Heart right ventricle (tissue), 16 donors: ENCODE measurements at regions not wholly inside any gene's neighbourhood (a gene's known extent, or its start where the extent isn't known, plus 50 kb on each side); places are given as distances from the start of the nearest gene placed in this dataset.

ENCODE experiments used
- ATAC-seq, 8 donors: fragments of 200-7000 bp; cut with Tn5 transposase; one replicate each; pipeline ENCODE4 v1.9.1; 2020; ENCODE audit warnings: mild to moderate bottlenecking in 8 of 8, moderate library complexity in 8 of 8, moderate number of reproducible peaks in 1 of 8
- DNase-seq, 2 donors: peaks; one replicate each; pipeline ENCODE4 v3.0.0-alpha.2; 2020
- H3K27ac ChIP-seq, 10 donors: fragments of 200-600 bp; sonication (generic) in 2 of 10; one replicate each; pipeline versions ENCODE4 v1.5.0 to v1.8.0; 2020 to 2022; ENCODE audit warnings: mild to moderate bottlenecking in 3 of 10
- H3K27me3 ChIP-seq, 7 donors: fragments of 200-600 bp; one replicate each; pipeline ENCODE4 v1.8.0; 2021 to 2022; ENCODE audit warnings: mild to moderate bottlenecking in 2 of 7
- H3K36me3 ChIP-seq, 9 donors: fragments of 200-600 bp; sonication (generic) in 1 of 9; one replicate each; pipeline versions ENCODE4 v1.5.0 to v1.8.0; 2020 to 2022; ENCODE audit warnings: mild to moderate bottlenecking in 2 of 9
- H3K4me1 ChIP-seq, 9 donors: fragments of 200-600 bp; sonication (generic) in 1 of 9; one replicate each; pipeline versions ENCODE4 v1.5.0 to v1.8.0; 2020 to 2022; ENCODE audit warnings: mild to moderate bottlenecking in 4 of 9
- H3K4me3 ChIP-seq, 10 donors: fragments of 200-600 bp; sonication (generic) in 2 of 10; one replicate each; pipeline versions ENCODE4 v1.5.0 to v1.8.0; 2020 to 2022; ENCODE audit warnings: mild to moderate bottlenecking in 7 of 10, moderate library complexity in 2 of 10
- H3K9me3 ChIP-seq, 11 donors: fragments of 200-600 bp in 10 of 11; sonication (generic) in 2 of 11; one replicate each; pipeline versions ENCODE4 v1.5.0 to v1.8.0; 2013 to 2022; ENCODE audit warnings: mild to moderate bottlenecking in 2 of 11, control low read depth in 1 of 11, moderate library complexity in 1 of 11
- WGBS, 2 donors: extraction: QIAGEN DNeasy Blood & Tissue Kit; methylation state at CpG; one replicate each; pipeline ENCODE4 v1.1.7; 2013; ENCODE audit warnings: inconsistent platforms in 1 of 2; 5-methylcytosine and 5-hydroxymethylcytosine counted together
- intact Hi-C, 10 donors: fragments of 100-400 bp; cut with DNase I; formaldehyde crosslinking; loops; one replicate each; pipeline versions ENCODE4 v1.11.1 to v1.14.2; 2022
- TF ChIP-seq, protein P1 (sequence below), 9 donors: fragments of 200-600 bp; sonication (generic) in 2 of 9; IDR thresholded peaks; one replicate each; pipeline versions ENCODE4 v1.5.0 to v1.8.0; 2021 to 2022; ENCODE audit warnings: antibody characterized with exemption in 9 of 9, mild to moderate bottlenecking in 5 of 9, moderate library complexity in 1 of 9
- donor health status: Arrhythmogenic right ventricular cardiomyopathy.
- donor health status: ischemic (EF 13 %, LVEDD 7.1; RV severe dilation, severe dysfunction).
- donor health status: healthy with polysubstance abuse.
- donor health status: DM: no; HTN: yes; CAD: no.
- donor health status: DM: no; HTN: no; CAD: no.
- donor health status: ischemic (EF 25% LVEDD 6.9; RV normal size, moderate dysfunction).
- donor health status: ischemic (EF 25% LVEDD 5.7; RV mildly dilated, moderate dysfunction).
- donor health status: healthy.
- donor health status: DM: yes; HTN: yes; CAD: no.
- donor health status: Ischemic cardiomyopathy.
- donor health status: ischemic (EF 35%, LVEDD 5.7; RV mildly dilated, moderate dysfunction).
- donor health status: nonischemic (EF 11% LVEDD 7.7; RV severe dilation, severe dysfunction).
- donor health status: DM: yes; HTN: yes; CAD: no.
- donor health status: PGD.
- donor health status: ischemic (EF 29% LVEDD 5.4; RV normal size, mild dysfunction).
- donor health status: nonischemic (EF 23%, LVEDD 6.1; RV moderate dilation, normal function).

GRCh38 chr22:48639021-48639795, 1188.5 kb downstream of the BRD1 start:
- WGBS, 2 donors: 80 to 82% methylated on average over 19 of the region's 19 CpGs
- H3K27me3 ChIP-seq: peaks cover 0 to 22% (median 10%) of the 10 kb centered on the region in 7 donors

GRCh38 chr22:48637231-48637630, 1190.4 kb downstream of the BRD1 start:
- no peak overlapping the region for H3K27ac ChIP-seq
- TF ChIP-seq, protein P1, sequence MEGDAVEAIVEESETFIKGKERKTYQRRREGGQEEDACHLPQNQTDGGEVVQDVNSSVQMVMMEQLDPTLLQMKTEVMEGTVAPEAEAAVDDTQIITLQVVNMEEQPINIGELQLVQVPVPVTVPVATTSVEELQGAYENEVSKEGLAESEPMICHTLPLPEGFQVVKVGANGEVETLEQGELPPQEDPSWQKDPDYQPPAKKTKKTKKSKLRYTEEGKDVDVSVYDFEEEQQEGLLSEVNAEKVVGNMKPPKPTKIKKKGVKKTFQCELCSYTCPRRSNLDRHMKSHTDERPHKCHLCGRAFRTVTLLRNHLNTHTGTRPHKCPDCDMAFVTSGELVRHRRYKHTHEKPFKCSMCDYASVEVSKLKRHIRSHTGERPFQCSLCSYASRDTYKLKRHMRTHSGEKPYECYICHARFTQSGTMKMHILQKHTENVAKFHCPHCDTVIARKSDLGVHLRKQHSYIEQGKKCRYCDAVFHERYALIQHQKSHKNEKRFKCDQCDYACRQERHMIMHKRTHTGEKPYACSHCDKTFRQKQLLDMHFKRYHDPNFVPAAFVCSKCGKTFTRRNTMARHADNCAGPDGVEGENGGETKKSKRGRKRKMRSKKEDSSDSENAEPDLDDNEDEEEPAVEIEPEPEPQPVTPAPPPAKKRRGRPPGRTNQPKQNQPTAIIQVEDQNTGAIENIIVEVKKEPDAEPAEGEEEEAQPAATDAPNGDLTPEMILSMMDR (IDR thresholded peaks at IDR 0.05): no peak
- ATAC-seq (peak in 1 of 8 donors; percentile 7), DNase-seq (no peak)
- no peaks in the 10 kb centered on the region for H3K9me3 ChIP-seq
- H3K4me3 ChIP-seq: no peak overlapping the region
- H3K4me1 ChIP-seq: no peaks in the 10 kb centered on the region
- H3K27me3 ChIP-seq: peaks cover 0 to 25% (median 18%) of the 10 kb centered on the region in 7 donors
- intact Hi-C loops: no loop called here
- WGBS, 2 donors: 66 to 73% methylated on average over 16 of the region's 16 CpGs
- no peaks in the 10 kb centered on the region for H3K36me3 ChIP-seq

More at GRCh38 chr22:48639021-48639795, 1188.5 kb downstream of the BRD1 start:
- DNase-seq (no peak), ATAC-seq (no peak)
- H3K4me3 ChIP-seq: no peak overlapping the region
- H3K4me1 ChIP-seq: no peaks in the 10 kb centered on the region
- H3K27ac ChIP-seq: no peak overlapping the region
- H3K9me3 ChIP-seq: no peaks in the 10 kb centered on the region
- TF ChIP-seq, protein P1 (IDR thresholded peaks at IDR 0.05): no peak
- H3K36me3 ChIP-seq: no peaks in the 10 kb centered on the region
- intact Hi-C loops: no loop called here

- Histone ChIP-seq H3K27me3 (peaks cover 0 to 29% (median 19%) of the 10 kb centered on the region in 7 donors), H3K4me1 (no peaks in the 10 kb centered on the region), H3K27ac (no peak overlapping the region), H3K9me3 (no peaks in the 10 kb centered on the region), H3K4me3 (no peak overlapping the region), H3K36me3 (no peaks in the 10 kb centered on the region)
- ATAC-seq: peak in 1 of 8 donors; percentile 39
- DNase-seq: no peak
- intact Hi-C loops: no loop called here
- TF ChIP-seq, protein P1 (IDR thresholded peaks at IDR 0.05): no peak
- 82 to 87% methylated on average over 6 of the region's 6 CpGs for WGBS, 2 donors
These were observed 1190.9 kb downstream of the BRD1 start for GRCh38 chr22:48636746-48637145.

GRCh38 chr22:48635816-48636215, 1191.9 kb downstream of the BRD1 start:
- ATAC-seq (peak in 1 of 8 donors; percentile 48), DNase-seq (no peak)
- H3K9me3 ChIP-seq: no peaks in the 10 kb centered on the region
- no peaks in the 10 kb centered on the region for H3K36me3 ChIP-seq
- intact Hi-C loops: no loop called here
- TF ChIP-seq, protein P1 (IDR thresholded peaks at IDR 0.05): no peak
- peaks cover 0 to 37% (median 24%) of the 10 kb centered on the region in 7 donors for H3K27me3 ChIP-seq
- 55 to 64% methylated on average over 10 of the region's 10 CpGs for WGBS, 2 donors
- no peak overlapping the region for H3K4me3 ChIP-seq
- H3K4me1 ChIP-seq: no peaks in the 10 kb centered on the region
- no peak overlapping the region for H3K27ac ChIP-seq
